ENCODE measurements at regions not wholly inside any gene's neighbourhood (a gene's known extent, or its start where the extent isn't known, plus 50 kb on each side); places are given as distances from the start of the nearest gene placed in this dataset.

DNA sequence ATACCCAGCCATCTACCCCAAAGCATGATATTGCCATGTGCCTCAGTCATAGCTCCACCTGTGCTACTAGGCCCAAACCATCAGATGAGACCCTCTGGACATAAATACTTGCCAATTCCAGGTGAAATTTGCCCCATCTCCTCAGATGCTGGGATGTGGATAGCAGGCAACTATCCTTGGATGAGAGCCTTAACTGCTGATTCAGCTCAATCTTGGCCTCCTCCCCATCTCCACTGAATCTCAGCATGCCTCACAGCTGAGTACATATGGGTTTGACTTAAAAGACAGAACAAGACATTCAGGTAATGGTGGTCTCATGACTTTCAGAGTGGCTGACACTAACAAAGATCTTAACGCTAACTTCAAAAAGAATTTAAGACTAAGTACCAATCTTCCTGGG is 50.8 kb upstream of the KLHL13 start:
- DNase-seq, result no peak

DNA sequence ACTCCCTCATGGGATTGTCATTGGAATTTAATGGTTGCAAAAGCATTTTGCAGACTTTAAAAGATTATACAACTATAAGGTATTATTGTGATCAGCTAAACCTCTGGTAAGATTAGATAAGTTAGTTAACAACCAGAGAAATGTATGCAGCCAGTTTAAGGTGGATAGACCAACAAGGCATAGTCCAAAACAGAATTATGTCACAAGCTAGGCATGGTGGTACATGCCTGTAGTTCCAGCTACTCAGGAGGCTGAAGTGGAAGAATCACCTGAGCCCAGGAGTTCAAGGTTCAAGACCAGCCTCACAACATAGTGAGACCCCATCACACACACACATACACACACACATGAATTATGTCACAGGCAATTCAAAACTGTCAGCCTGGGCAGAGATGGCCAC is 54.7 kb upstream of the KLHL13 start:
- no peak for DNase-seq

GRCh38 chrX:118174516-118175098 is 58.0 kb upstream of the KLHL13 start:
- DNase-seq, result no peak

- no peak for DNase-seq
Observed at GRCh38 chrX:118177708-118178107, 61.1 kb upstream of the KLHL13 start.

- no peak for DNase-seq
Observed at GRCh38 chrX:118178450-118178849, 61.8 kb upstream of the KLHL13 start.

GRCh38 chrX:118179161-118179560 is 62.6 kb upstream of the KLHL13 start:
- DNase-seq, result no peak

GRCh38 chrX:118179718-118180117 is 63.1 kb upstream of the KLHL13 start:
- DNase-seq, result no peak

DNA sequence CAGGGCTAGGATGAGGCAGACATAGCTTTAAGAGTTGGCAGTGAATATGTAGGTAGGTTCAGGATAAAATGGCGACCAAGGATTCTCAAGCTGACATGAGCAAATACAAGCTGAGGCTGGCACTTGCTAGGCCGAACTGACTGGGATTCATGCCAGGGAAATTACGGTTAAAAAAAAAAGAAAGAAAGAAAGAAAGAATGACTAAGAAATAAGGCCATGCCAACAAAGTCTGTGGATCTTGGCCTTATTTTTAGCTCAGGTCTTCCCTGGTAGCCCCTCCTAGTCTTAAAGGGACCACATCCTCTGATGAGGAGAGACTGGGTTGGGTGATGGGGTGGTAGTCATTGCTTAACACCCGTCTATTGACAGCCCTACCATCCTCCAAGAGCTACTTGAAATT is 64.4 kb upstream of the KLHL13 start:
- no peak for DNase-seq

- DNase-seq, result no peak
Observed at GRCh38 chrX:118182025-118182424, 65.4 kb upstream of the KLHL13 start.

- DNase-seq, result no peak
Observed at GRCh38 chrX:118182681-118183080, 66.1 kb upstream of the KLHL13 start.

GRCh38 chrX:118183606-118184005 is 67.0 kb upstream of the KLHL13 start:
- no peak for DNase-seq

DNA sequence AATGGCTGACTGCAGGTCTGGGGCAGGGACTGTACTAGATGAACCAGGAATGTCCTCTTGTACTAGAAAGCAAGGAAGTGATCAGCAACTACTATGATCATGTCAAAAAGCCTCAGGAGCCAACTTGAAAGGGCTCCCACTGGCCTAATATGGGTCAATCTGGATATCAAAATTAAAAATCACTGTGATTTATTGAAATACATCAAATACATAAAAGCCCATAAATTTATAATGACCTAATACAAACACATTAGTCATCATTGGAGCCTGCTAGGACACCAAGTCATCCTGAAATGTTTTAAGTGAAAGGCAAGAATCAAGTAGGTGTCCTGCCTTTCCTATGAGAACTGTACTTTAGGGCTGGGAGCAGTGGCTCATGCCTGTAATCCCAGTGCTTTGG is 70.5 kb upstream of the KLHL13 start:
- no peak for DNase-seq

DNA sequence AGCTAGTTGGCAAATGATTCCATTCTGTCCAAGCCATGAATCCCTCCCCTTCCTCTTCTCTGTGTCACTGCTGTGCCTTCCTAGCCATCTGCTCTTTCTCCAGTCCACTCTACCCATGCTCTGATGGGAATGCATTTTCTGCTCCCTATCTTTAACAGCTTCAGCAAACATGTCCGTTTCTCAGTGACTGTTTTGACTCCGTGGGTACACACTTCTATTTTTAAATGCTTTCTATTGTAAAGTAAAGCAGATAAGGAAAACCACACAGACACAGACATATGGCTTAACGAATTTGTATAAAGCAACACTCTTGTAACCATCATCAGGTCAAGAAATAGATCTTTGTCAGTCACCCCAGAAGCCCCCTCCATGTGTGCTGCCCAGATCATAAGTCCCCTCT is 72.4 kb upstream of the KLHL13 start:
- no peak for DNase-seq

- DNase-seq, result no peak
Observed at GRCh38 chrX:118189628-118190027, 73.0 kb upstream of the KLHL13 start.

DNA sequence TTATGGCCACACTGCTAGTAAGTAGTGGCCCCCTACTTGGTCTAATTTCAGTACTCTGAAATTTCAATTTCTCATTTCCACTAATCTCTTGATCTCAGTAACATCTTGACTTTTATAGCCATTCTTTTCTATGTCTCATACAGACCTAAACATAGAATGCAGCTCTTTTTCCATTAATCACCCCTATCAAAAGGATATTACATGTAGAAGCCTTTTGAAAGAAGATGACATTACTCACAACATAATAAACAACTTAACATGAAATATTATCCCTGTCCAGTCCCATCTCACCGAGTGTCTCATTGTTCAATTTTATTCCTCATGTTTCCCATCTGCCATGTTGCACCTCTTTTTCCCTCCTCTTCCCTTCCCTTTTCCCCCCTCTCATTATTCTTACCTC is 81.1 kb upstream of the KLHL13 start:
- DNase-seq, result no peak

GRCh38 chrX:118198577-118198976 is 82.0 kb upstream of the KLHL13 start:
- no peak for DNase-seq

GRCh38 chrX:118199997-118200396 is 83.4 kb upstream of the KLHL13 start:
- no peak for DNase-seq

GRCh38 chrX:118205421-118206395 is 89.1 kb upstream of the KLHL13 start:
- no peak for DNase-seq

GRCh38 chrX:118207831-118208453 is 91.3 kb upstream of the KLHL13 start:
- DNase-seq, result no peak

DNA sequence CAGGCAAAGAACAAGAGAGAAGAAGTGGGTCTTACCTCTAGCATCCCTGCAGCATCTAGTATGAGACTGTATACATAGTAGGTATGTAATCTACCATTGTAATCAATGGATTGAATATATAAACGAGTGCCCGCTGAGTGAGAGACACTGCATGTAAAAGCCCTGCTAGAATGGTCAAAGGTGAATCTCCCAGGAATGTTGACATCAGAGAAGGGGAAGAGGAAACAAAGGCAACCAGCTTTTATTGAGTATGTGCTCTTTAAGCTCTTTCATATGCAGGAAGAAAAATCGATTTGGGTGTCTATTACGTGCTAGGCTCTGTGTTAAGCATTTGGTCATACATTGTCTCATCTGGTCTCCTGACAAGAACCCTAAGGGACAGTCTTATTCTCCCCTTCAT is 91.9 kb upstream of the KLHL13 start:
- DNase-seq, result no peak

DNA sequence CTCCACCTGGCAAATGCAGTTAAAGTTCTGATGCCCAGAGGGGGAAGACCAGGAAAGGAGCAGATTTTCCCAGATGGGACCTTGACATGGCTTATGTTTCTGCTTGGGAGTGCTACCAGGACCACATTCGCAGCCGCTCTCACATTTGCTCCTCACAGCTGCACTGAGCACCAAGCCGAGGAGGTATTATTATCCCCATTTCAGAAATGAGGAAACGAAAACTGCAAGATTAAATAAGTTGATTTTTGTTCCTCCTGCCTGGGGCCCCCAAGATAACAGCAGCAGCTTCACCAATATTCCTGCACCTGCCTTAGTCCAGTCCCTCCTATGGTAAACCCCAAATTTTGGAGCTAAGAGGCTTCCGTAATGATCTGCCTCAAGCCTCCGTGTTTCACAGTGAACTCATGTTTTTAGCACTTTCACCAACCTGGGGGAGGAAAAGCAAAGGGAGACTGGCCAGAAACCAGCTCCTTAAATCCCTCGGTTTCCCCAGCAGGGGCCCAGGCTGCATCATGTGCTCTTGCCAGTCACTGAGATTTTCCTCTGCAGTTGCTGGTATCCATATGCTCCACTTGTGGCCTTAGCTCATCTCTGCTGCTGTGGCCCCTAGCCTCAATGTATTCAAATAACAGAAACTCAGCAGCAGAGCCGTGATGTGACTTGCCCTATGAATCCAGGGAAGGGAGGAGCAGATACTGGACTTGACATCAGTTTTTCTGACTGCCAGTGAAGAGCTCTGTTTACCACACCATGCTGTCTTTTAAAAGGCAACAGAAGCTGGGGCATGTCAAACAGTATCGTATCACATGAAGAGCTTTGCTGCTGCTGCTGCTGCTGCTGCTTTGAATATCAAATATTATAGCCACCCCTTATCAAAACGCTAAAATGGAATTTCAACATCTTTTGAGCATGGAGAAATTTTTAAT is 95.5 kb upstream of the KLHL13 start:
- DNase-seq, result no peak

DNA sequence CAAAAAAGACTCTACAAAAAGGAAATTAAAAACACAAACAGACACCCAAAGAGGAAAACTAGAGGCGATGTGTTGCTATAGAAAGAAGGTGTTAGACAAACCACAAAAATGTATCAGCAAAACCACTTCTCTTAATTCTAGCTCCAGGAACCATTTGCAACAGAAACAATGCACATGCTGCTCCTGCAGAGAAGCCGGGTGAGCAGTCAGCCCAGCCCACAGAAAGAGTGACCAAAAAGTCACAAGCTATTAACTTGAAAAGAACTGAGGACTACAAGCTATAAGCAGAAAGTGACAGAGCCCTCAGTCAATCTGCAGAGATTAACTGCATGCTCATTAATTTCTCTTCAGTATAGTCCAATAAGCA is 96.2 kb upstream of the KLHL13 start:
- no peak for DNase-seq

DNA sequence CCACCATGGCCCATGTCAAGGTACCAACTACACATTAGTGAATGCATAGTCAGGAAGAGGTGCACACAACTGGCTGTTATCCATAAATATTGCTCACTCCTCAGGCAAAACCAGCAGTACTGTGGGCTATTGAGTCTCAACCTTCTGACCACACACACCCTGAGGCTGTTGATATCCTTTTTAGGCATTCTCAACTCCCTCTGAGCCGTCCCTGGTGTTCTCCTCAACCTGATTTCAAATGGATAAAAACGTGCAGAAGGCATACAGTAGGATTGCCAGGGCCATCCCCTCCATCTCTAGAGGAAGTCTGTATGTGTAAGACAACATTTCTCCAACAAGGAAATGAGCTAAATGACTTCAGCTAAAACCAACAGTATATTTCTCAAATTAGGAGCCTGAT is 98.7 kb upstream of the KLHL13 start:
- DNase-seq, result no peak
